ENCODE measurements at regions not wholly inside any gene's neighbourhood (a gene's known extent, or its start where the extent isn't known, plus 50 kb on each side); places are given as distances from the start of the nearest gene placed in this dataset.

- no peak for TF ChIP-seq CTCF (IDR thresholded peaks at IDR 0.05)
- no peak for TF ChIP-seq SMC3 (IDR thresholded peaks at IDR 0.05; ENCODE audit: low read depth, low read length)
- TF ChIP-seq, protein P1, sequence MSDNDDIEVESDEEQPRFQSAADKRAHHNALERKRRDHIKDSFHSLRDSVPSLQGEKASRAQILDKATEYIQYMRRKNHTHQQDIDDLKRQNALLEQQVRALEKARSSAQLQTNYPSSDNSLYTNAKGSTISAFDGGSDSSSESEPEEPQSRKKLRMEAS (IDR thresholded peaks at IDR 0.05; ENCODE audit: low read depth): no peak
These were observed 339.1 kb upstream of the OBI1 start for GRCh38 chr13:78997902-78998629.

All from SK-N-SH (cell line).